SHP77 treated with DMSO at 0.1 percent for 48 hours (cell line): ENCODE measurements at regions not wholly inside any gene's neighbourhood (a gene's known extent, or its start where the extent isn't known, plus 50 kb on each side); places are given as distances from the start of the nearest gene placed in this dataset.
"Not testable (repeated sequence)": the region's sequence is repeated elsewhere in the genome, so short reads cannot be mapped to it uniquely, and the experiment has no call there.

ENCODE experiments used
- DNase-seq: peaks from one replicate; lab custom pipeline; 2025; lab: John Stamatoyannopoulos, UW

GRCh38 chr3:159657629-159658028 lies 331.0 kb upstream of the IL12A start:
- DNase-seq = no peak

GRCh38 chr3:159660326-159660725 lies 328.3 kb upstream of the IL12A start:
- no peak for DNase-seq

GRCh38 chr3:159660901-159661300 lies 327.7 kb upstream of the IL12A start:
- DNase-seq = no peak

- no peak for DNase-seq
These were observed 326.1 kb upstream of the IL12A start for GRCh38 chr3:159662549-159662948.

DNA sequence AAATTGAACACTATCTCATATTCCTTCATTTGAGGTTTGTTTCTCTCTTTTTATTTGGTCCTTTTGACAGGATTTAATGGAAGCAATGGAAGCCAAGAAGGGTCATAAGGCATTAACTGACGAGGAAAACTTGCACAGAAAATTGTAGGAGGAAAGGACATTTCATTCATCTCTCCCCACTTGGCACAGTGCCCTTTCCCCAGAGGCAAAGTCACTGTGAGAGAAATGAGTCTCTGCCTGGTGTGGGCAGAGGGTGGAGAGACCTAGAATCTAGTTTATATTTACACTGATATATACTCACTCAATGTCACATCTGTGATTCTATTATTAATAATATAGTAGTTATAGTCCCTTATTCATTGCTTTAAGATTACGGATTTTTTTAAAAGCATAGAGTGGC lies 324.6 kb upstream of the IL12A start:
- DNase-seq = no peak

DNA sequence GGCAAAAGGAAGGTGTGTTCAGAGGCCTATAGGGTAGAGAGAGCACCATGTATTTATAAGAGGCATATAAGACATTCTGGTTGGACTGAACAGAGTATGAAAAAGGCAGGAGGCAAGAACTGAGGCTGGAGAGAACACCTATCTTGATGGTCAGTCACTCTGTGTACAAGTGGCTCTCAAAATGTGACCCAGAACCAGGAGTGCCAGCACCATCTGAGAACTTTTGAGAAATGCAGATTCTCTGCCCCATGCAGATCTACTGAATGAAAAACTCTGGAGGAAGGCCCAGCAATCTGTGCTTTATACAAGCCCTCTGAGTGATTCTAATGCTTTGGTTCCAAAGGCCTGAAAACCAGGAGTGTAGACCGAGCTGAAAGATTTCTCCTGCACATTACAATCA lies 324.0 kb upstream of the IL12A start:
- DNase-seq = no peak

DNA sequence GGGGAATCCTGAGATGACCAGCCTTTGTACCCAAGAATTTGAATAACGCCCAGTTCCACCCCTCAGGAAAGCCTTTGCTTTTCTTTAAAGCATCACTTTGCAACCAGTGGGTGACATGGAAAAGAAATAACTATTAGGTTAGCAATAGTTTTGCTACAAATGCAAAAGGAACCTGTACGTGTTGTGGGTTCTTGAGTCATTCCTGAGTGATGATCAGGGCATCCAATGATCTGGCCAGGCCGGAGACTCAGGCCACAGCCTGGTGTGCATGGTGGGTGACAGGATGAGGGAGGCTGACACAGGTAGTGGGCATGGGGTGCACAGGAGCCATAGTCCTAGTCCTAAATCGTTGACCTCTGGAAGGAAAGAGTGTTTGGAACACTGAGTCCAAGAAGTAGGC lies 321.4 kb upstream of the IL12A start:
- no peak for DNase-seq

DNA sequence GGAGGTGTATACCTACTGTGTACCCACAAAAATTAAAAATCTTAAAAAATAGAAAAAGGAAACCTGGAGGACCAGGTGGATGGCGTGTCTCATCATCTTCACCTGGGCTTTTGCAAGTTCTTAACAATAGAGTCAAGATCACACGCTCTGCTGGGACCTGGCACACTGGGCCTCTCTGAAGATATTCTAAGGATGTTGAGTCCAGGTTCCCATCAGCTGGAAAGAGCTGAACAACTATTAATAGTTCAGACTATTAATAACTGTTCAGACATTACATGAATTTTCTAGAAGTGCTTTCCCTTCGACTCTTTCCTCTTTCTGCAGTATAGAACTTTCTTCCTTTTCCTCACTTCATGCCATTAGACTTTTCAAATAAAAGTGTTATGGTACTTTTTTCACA lies 320.2 kb upstream of the IL12A start:
- DNase-seq = no peak

DNA sequence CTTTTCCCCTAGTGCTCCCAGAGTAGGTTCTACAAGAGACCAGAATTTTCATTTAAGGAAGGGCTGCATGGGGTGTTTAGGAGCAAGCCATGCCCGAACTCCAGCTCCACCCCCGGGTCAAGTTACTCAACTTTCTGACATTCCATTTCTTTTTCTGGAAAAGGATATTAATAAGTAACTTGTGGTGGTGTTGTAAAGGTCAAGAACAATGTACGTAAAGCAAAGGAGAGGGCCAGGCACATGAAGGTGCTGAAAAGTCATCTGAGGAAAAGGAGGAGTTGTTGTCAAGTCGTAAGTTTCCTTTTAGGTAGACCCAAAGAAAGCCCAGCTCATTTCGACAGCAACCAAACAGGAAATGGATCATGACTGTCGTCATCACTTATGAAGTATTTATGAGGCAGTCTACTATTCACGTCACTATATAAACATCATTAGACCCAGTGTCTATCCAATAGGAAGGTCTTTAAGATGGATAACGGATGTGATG lies 319.6 kb upstream of the IL12A start:
- no peak for DNase-seq

DNA sequence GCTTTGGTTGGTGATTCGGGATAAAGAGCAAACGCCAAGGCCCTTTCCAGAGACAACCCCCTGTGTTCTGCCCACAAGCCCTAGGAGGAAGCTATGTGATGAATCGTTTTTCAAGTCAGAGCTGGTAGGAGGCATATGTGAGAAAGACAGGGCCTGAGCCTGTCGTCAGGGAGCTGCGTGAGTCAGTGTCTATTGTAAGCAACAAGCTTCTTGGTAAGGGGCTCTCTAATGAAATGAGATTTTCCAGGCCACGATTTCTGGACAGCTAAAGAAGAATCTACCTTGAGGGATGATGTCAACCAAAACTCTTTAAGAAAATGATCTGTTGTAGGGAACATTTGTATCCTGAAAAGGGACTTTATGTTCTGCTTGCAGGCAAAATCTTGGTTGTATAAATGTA lies 318.9 kb upstream of the IL12A start:
- no peak for DNase-seq

DNA sequence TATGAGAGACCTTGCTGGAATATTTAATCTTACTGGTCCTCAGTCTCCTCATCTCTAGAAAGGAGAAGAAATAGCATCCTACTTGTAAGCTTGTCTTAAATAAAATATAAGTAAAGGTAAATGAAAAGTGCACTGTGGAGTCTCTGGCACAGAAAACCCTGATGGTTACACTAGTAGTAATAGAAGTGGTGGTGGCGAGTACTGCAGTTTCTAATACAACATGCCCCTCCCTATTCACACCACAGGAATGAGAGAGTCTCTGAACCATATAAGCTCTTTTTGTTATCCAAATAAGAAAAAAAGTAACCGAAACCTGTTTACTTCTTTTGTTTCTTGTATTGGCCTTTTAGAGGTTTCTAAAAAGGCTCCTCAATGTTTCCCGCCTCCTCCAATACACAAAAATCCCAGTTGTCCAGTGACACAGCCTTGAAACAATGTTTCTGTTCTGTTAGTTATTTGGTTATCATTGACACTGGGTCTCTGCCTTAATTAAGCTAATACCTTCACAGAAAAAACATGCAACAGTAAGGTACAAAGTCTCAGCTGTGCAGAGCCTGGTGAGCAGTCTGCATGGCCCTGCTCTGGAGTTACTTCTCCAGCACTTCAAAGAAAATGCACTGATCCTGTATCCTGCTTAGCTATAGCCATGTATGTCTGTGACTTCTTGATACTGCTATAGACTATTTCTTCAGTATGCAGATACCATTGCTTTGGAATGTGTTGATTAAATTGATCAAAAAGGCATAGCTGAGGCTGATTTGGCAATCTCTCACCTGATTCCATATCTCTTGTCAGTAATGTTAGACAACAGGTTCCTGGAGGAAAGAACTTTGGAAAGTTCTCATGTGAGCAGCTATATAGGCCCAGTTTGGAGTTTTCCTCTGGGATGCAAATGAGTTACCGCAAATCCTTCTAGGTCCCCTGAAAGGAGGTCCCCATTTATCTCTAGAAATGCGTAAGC lies 315.6 kb upstream of the IL12A start:
- no peak for DNase-seq

- DNase-seq = no peak
These were observed 314.1 kb upstream of the IL12A start for GRCh38 chr3:159674583-159674982.

GRCh38 chr3:159675285-159675684 lies 313.4 kb upstream of the IL12A start:
- DNase-seq = no peak

DNA sequence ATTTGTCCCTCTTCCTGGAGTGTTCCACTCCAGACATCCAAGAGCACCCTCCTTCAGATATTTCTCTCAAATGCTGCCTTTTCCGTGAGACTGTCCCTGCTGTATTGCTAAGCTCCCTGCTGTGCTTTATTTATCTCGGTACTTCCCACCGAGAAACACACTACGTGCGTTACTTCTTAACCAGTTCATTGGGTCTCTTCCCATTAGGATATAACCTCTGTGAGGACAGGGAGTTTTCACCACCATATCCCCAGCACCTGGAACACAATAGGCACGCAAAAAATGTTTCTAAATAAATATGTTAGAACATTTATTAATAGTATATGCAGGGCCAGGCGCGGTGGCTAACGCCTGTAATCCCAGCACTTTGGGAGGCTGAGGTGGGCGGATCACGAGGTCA lies 308.7 kb upstream of the IL12A start:
- DNase-seq = no peak

GRCh38 chr3:159681717-159682116 lies 306.9 kb upstream of the IL12A start:
- DNase-seq = not testable (repeated sequence)

- DNase-seq = no peak
These were observed 302.8 kb upstream of the IL12A start for GRCh38 chr3:159685801-159686200.

DNA sequence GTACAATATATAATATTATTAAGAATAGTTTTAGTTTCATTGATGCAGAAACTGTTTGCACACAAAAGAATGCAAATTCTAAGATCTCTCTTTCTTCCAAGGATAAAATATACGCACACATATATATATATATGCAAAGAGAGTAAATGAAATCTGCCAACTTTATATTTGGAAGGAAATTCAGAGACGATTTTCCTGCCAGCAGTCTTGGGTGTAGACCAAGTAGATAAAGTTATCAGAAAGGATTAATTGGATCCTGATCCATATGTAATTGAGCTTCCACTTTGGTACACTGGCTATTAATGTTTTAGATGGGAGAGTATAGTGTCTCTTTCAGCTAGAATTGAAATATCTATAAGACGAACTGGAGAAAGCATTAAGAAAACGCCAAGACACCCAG lies 295.4 kb upstream of the IL12A start:
- DNase-seq = no peak

GRCh38 chr3:159711560-159712333 lies 276.9 kb upstream of the IL12A start:
- DNase-seq = peak; percentile 27

DNA sequence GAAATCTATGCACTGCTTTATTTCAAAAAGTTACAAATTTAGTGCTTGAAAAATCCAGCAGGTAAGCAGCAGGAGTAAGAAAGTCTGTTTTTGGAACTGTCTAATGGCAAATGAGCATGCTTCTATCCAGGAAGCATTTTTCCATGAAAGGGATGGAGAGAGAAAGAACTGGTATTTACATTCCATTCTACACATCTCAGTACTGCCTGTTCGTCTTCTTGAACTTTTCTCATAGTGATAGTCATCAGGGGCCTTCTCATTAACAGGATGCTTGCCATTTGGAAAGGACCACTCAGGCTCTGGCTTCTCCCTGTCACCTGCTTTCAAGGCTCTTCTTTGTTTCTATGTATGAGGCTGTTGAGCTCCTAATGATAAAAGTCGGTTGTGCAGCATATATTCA lies 267.3 kb upstream of the IL12A start:
- no peak for DNase-seq

DNA sequence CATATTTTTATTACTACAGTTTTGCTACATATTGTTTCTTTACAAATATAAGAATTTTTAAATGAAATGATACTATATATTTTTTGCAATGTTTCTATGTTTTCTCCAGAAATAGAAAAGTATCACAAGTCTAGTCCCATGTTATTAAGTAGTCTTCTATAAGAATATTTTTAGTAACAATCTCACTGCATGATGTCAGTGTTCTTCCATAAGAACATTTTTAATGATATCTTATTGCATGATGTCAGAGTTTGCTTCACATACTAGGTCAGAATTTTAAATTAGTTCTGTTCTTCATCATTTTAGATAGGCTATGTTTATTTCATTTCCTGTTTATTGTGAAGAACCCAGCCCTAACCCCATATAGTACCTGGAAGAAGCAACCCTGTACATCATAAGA lies 265.3 kb upstream of the IL12A start:
- DNase-seq = no peak

- DNase-seq = no peak
These were observed 264.0 kb upstream of the IL12A start for GRCh38 chr3:159724627-159725026.

DNA sequence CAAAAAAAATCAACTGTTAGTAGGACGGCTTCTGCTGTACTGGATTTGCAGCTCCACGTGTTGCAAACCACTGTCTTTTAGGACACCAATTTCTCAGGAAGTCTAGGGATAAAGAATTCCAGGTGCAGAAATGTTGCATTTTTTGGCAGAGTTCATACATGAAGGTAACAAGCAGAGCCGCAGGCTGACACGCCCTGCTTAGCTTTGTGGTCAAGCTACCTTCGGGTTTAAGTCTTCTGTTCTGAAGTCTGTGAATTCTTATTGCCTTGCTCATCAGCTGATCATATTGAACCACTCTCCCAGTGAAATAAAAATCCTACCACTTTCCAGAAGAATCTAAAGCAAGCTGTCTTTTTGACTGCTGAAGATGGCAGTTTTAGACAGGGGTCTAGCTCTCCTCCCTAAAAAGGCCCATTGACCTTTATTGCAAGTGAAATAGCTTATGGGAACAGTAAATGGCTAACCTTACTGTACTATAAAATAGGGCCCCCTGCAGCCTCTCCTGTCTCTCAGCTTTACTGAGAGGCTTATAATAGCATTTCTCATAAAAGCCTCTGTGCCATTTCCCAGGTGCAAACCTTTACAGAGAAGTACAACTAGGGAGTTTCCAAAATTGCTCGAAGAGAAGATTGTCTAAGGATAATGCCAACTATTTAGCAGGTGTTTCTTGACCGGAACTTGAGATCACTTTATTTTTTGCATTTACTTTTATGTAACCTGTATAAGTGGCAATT lies 262.2 kb upstream of the IL12A start:
- no peak for DNase-seq
